NCI-H69 (cell line): ENCODE measurements at regions not wholly inside any gene's neighbourhood (a gene's known extent, or its start where the extent isn't known, plus 50 kb on each side); places are given as distances from the start of the nearest gene placed in this dataset.
"Not testable (repeated sequence)": the region's sequence is repeated elsewhere in the genome, so short reads cannot be mapped to it uniquely, and the experiment has no call there.

ENCODE experiments used
- DNase-seq: peaks from one replicate; lab custom pipeline; 2025; lab: John Stamatoyannopoulos, UW

GRCh38 chr10:123318516-123318915 is 164.3 kb downstream of the BUB3 start:
- DNase-seq, result no peak

GRCh38 chr10:123320091-123320490 is 165.9 kb downstream of the BUB3 start:
- no peak for DNase-seq

- DNase-seq, result no peak
Observed at GRCh38 chr10:123323884-123324283, 169.7 kb downstream of the BUB3 start.

GRCh38 chr10:123325663-123326190 is 171.5 kb downstream of the BUB3 start:
- DNase-seq, result no peak

- DNase-seq, result no peak
Observed at GRCh38 chr10:123326674-123327073, 172.5 kb downstream of the BUB3 start.

- DNase-seq, result no peak
Observed at GRCh38 chr10:123327450-123327849, 173.2 kb downstream of the BUB3 start.

- no peak for DNase-seq
Observed at GRCh38 chr10:123327896-123328295, 173.7 kb downstream of the BUB3 start.

GRCh38 chr10:123331438-123331837 is 177.2 kb downstream of the BUB3 start:
- DNase-seq, result peak; percentile 4

- no peak for DNase-seq
Observed at GRCh38 chr10:123346581-123346980, 192.4 kb downstream of the BUB3 start.

GRCh38 chr10:123348691-123349572 is 194.7 kb downstream of the BUB3 start:
- DNase-seq, result no peak

GRCh38 chr10:123351715-123352114 is 197.5 kb downstream of the BUB3 start:
- no peak for DNase-seq

- DNase-seq, result peak; percentile 6
Observed at GRCh38 chr10:123354521-123354920, 200.3 kb downstream of the BUB3 start.

GRCh38 chr10:123355748-123356481 is 201.7 kb downstream of the BUB3 start:
- DNase-seq, result no peak

GRCh38 chr10:123356799-123357198 is 202.6 kb downstream of the BUB3 start:
- no peak for DNase-seq

- no peak for DNase-seq
Observed at GRCh38 chr10:123357421-123357930, 203.3 kb downstream of the BUB3 start.

GRCh38 chr10:123359539-123359938 is 205.3 kb downstream of the BUB3 start:
- no peak for DNase-seq

GRCh38 chr10:123361832-123362231 is 207.6 kb downstream of the BUB3 start:
- no peak for DNase-seq

- no peak for DNase-seq
Observed at GRCh38 chr10:123367195-123367594, 213.0 kb downstream of the BUB3 start.

GRCh38 chr10:123371626-123372025 is 217.4 kb downstream of the BUB3 start:
- DNase-seq, result not testable (repeated sequence)

- DNase-seq, result no peak
Observed at GRCh38 chr10:123373591-123373990, 219.4 kb downstream of the BUB3 start.

GRCh38 chr10:123375097-123375496 is 220.9 kb downstream of the BUB3 start:
- no peak for DNase-seq

- DNase-seq, result no peak
Observed at GRCh38 chr10:123375738-123376137, 221.5 kb downstream of the BUB3 start.

- no peak for DNase-seq
Observed at GRCh38 chr10:123377883-123378282, 223.7 kb downstream of the BUB3 start.
